ENCODE measurements at regions not wholly inside any gene's neighbourhood (a gene's known extent, or its start where the extent isn't known, plus 50 kb on each side); places are given as distances from the start of the nearest gene placed in this dataset.
"Not testable (repeated sequence)": the region's sequence is repeated elsewhere in the genome, so short reads cannot be mapped to it uniquely, and the experiment has no call there.

DNA sequence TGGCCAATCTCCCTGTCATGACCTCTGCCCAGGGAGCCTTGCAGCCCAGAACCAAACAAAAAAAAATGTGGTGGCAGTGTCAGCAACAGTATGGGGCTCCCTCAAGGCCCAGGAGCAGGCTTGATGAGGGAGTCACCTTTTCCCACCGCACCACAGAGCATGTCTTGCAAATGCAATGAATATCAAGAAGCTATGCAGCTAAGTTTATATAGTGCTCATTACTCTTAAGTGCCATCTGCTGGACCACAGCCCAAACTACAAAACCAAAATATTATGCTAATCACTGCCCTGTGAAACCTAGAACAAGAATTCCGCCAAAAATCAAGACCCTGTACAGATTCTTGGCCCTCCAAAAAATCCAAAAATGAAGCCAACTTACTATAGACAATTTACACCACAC lies 65.9 kb downstream of the PABPC5 start:
- DNase-seq = peak in 1 of 3 experiments; percentile 7

DNA sequence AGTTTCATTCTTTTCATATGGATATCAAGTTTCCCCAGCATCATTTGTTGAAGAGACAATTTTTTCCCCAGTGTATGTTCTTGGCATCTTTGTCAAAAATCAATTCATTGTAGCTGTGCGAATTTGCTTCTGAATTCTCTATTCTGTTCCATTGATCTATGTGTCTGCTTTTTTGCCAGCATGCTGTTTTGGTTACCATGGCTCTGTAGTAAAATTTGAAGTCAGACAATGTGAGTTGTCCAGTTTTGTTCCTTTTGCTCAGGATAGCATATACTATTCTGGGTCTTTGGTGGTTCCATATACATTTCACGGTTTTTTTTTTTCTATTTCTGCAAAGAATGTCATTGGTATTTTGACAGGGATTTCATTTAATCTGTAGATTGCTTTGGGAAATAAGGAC lies 95.6 kb downstream of the PABPC5 start:
- DNase-seq = not testable (repeated sequence)

DNA sequence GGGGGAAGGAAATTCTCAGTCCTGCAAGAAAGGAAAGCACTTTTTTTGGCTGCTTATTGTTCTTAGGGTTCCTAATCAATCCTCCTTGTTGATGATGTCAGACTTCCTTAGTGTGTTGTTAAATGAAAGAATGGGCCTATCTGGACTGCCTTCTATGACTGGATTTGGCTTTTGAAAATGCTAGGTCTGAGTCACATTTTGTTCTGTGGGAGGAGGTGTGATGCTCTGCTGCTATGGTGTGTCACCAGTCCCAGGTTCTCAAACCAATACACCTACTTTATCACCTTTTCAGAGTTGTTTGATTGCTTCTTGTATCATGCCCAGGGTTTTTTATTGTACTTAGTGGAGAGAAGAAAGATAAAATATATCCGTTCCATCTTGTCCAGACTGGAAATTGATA lies 128.5 kb downstream of the PABPC5 start:
- DNase-seq = not testable (repeated sequence)
